ENCODE measurements at regions not wholly inside any gene's neighbourhood (a gene's known extent, or its start where the extent isn't known, plus 50 kb on each side); places are given as distances from the start of the nearest gene placed in this dataset.

DNA sequence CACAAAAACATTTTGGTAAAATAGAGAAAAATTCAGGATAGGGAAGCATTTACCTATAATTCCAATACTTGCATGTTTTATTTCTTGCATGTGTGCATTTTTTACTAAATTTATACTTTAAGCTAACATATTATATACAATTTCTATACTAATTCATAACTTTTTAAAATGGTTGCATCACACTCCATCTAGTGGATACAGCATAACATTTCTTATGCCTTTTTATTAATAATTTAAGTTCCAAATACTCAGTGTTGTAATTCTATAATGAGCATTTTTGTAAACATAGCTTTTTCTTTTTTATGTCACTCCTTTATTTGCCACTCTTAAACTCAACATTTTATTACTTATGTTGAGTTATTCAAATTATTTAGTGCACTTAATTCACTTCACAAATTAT is 477.7 kb downstream of the ZBBX start:
- Histone ChIP-seq H3K27ac (no peak overlapping the region), H3K4me3 (no peak overlapping the region), H3K36me3 (replicated peaks in 1 of 2; ENCODE audit: insufficient read depth in 1 of 2, low read depth in 2 of 2) (no peaks in the 10 kb centered on the region), H3K9me3 (no peaks in the 10 kb centered on the region), H3K4me1 (no peaks in the 10 kb centered on the region), H3K27me3 (no peaks in the 10 kb centered on the region)
- ATAC-seq (no peak), DNase-seq (no peak)
- TF ChIP-seq, protein P1, sequence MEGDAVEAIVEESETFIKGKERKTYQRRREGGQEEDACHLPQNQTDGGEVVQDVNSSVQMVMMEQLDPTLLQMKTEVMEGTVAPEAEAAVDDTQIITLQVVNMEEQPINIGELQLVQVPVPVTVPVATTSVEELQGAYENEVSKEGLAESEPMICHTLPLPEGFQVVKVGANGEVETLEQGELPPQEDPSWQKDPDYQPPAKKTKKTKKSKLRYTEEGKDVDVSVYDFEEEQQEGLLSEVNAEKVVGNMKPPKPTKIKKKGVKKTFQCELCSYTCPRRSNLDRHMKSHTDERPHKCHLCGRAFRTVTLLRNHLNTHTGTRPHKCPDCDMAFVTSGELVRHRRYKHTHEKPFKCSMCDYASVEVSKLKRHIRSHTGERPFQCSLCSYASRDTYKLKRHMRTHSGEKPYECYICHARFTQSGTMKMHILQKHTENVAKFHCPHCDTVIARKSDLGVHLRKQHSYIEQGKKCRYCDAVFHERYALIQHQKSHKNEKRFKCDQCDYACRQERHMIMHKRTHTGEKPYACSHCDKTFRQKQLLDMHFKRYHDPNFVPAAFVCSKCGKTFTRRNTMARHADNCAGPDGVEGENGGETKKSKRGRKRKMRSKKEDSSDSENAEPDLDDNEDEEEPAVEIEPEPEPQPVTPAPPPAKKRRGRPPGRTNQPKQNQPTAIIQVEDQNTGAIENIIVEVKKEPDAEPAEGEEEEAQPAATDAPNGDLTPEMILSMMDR (IDR thresholded peaks at IDR 0.05): no peak
- TF ChIP-seq POLR2A (IDR thresholded peaks at IDR 0.05): no peak
- intact Hi-C loops (cut with DNase I): no loop called here

DNA sequence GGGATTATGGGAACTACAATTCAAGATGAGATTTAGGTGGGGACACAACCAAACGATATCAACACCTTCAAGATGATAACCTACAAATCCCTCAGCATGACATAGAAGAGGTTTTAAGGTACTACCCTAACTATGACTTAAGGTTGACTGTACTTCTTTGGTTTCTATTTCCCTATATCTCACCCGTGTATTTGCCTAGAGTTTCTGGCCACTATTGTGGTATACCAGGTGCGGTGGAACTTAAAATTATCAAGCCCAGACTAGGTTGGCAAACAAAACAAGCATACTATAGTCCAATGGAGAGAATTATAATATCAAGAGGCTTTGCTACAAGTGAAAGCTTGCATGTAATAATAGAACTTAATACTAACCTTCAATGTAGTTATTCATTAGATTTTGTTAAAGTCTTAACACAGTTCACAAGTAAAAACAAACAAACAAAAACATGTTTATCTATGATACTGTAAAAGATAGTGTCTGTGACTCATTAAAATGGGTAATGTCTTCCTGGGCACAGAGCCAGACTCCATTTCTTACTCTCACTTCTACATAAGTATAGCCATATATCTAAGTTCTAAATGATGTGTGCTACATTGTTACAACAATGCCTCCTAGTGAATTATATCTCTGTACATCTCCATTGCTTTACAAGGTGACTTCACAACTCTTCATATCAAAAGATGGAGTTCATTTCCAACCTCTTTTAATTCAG is 479.1 kb downstream of the ZBBX start:
- 45 to 57% methylated on average over 3 of the region's 3 CpGs for WGBS, 2 donors

DNA sequence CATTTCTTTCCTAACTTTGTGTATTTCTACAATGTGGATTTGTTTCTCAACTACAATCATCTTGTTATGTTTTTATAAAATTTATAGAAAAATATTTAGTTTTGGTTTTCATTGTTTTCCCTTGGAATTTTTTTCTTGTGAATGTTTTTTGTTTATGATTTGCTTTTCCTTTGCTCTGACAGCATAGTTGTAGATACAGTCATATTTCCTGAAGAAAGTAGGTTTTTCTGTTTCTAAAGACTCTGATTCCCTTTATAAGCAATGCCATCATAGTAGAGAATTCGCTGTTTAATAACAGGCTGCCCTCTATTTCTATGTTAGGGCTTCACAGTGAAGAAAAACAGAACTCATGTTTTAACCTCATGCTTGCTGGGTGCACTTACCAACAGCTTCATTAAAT is 482.3 kb downstream of the ZBBX start:
- no peak overlapping the region for H3K27ac ChIP-seq
- TF ChIP-seq, protein P1 (IDR thresholded peaks at IDR 0.05): no peak
- no peak for TF ChIP-seq POLR2A (IDR thresholded peaks at IDR 0.05)
- intact Hi-C loops (cut with DNase I): no loop called here

More for the DNA sequence above, 479.1 kb downstream of the ZBBX start:
- intact Hi-C loops (cut with DNase I): no loop called here
- Histone ChIP-seq H3K4me1 (no peaks in the 10 kb centered on the region), H3K9me3 (no peaks in the 10 kb centered on the region), H3K27ac (no peak overlapping the region), H3K4me3 (no peak overlapping the region), H3K36me3 (replicated peaks in 1 of 2; ENCODE audit: insufficient read depth in 1 of 2, low read depth in 2 of 2) (no peaks in the 10 kb centered on the region), H3K27me3 (no peaks in the 10 kb centered on the region)
- no peak for ATAC-seq
- TF ChIP-seq, protein P1 (IDR thresholded peaks at IDR 0.05): no peak
- no peak for TF ChIP-seq POLR2A (IDR thresholded peaks at IDR 0.05)
- DNase-seq: no peak

DNA sequence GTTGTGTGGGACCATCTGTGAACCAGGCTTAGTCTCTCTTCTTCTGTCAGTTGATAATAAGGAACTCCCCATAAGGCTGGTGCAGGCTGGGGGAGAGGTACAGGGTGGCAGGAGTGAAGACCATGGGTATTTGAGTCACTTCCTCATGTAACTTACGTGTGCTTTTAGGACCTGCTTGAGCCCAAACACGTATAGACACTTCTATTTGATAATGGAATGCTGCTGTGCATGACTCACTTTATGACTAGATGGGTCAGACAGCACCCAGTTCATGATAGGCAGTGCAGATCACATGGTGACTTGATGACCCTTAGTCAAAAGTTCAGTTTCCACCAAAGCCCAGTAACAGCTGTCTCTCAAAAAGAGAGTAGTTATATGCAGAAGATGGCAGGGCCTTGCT is 490.9 kb downstream of the ZBBX start:
- peaks cover 0 to 3% (median 0%) of the 10 kb centered on the region in 3 donors for H3K9me3 ChIP-seq
- H3K27ac ChIP-seq: no peak overlapping the region
- WGBS, 2 donors: 70 to 74% methylated on average over 2 of the region's 2 CpGs
- TF ChIP-seq, protein P1 (IDR thresholded peaks at IDR 0.05): no peak
- TF ChIP-seq POLR2A (IDR thresholded peaks at IDR 0.05): no peak
- no peaks in the 10 kb centered on the region for H3K27me3 ChIP-seq
- intact Hi-C loops (cut with DNase I): no loop called here
- H3K4me3 ChIP-seq: no peak overlapping the region
- no peaks in the 10 kb centered on the region for H3K36me3 ChIP-seq (replicated peaks in 1 of 2; ENCODE audit: insufficient read depth in 1 of 2, low read depth in 2 of 2)
- H3K4me1 ChIP-seq: no peaks in the 10 kb centered on the region
- ATAC-seq (no peak), DNase-seq (no peak)

More for the DNA sequence above, 482.3 kb downstream of the ZBBX start:
- no peaks in the 10 kb centered on the region for H3K27me3 ChIP-seq
- no peaks in the 10 kb centered on the region for H3K36me3 ChIP-seq (replicated peaks in 1 of 2; ENCODE audit: insufficient read depth in 1 of 2, low read depth in 2 of 2)
- H3K9me3 ChIP-seq: no peaks in the 10 kb centered on the region
- WGBS, 2 donors: 66 to 68% methylated on average over 1 of the region's 1 CpG
- ATAC-seq: no peak
- no peak for DNase-seq
- H3K4me1 ChIP-seq: no peaks in the 10 kb centered on the region
- no peak overlapping the region for H3K4me3 ChIP-seq

DNA sequence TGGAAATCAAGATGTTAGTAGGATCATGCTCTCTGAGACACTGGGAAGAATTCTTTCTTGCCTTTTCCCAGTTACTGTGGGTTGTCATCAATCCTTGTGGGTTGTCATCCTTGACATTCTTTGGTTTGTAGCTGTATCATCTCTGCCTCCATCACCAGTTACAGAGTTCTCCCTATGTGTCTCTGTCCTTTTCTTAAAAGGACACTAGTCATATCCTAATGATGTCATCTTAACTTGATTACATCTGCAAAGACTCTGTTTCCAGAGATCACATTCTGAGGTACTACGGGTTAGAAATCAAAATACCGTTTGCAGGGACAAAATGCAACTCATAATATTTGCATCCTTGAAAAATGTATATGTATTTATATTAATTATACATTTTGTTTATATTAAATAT is 500.4 kb downstream of the ZBBX start:
- DNase-seq: no peak
- 92% methylated on average over 2 of the region's 2 CpGs for WGBS, 2 donors
- no peak overlapping the region for H3K4me3 ChIP-seq
- no peaks in the 10 kb centered on the region for H3K27me3 ChIP-seq
- intact Hi-C loops (cut with DNase I): no loop called here
- no peak for TF ChIP-seq POLR2A (IDR thresholded peaks at IDR 0.05)
- TF ChIP-seq, protein P1 (IDR thresholded peaks at IDR 0.05): no peak
- no peak for ATAC-seq
- no peak overlapping the region for H3K27ac ChIP-seq
- no peaks in the 10 kb centered on the region for H3K36me3 ChIP-seq (replicated peaks in 1 of 2; ENCODE audit: insufficient read depth in 1 of 2, low read depth in 2 of 2)
- no peaks in the 10 kb centered on the region for H3K9me3 ChIP-seq
- no peaks in the 10 kb centered on the region for H3K4me1 ChIP-seq

Data from body of pancreas (tissue), 4 donors.